IPS DF 19.7 (cell line): ENCODE measurements at regions not wholly inside any gene's neighbourhood (a gene's known extent, or its start where the extent isn't known, plus 50 kb on each side); places are given as distances from the start of the nearest gene placed in this dataset.
A peak's percentile ranks its signal among the peaks of the same experiment; 100 is the strongest.

ENCODE experiments used
- DNase-seq: peaks from one replicate; pipeline ENCODE4 v3.0.0-alpha.2; 2013; ENCODE audit warnings: low read depth, low spot score

DNA sequence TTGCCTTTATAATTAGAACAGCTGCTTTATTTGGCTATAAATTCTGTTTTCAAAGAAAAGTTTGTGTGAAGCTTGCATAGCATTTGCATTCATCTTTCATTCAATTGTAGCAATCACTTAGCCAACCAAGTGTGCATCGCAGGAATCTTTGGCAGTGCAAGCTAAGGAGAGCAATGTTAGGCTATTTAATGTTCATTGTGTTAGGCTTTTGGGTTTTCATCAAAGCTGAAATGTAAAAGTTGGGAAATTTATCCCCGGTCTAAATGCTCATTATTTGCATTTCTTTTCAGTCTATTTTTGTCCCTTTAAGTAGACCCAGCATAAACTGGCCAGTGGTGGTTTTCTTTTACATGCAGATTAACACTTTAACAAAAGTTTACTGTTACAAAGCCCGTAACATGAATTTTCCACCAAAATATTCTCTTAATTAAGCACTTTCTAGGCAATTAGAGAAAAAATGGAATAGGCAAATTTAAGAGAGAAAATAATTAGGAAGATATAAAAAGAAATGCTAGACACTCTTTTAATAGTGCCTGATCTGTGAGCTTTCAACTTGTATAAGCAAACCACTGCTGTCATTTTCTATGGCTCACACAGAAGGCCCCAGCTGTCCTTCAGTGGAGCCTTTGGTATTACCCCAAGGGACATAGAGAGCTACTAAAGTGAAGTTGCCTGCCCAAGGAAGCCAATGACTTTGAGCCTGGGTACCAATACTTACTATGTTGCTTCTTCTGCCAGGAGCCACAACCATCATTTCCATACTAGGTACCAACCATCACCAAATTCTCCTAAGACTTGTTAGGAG is 898.9 kb upstream of the SEL1L start:
- no peak for DNase-seq

- no peak for DNase-seq
Observed at GRCh38 chr14:82438436-82438835, 904.8 kb upstream of the SEL1L start.

DNA sequence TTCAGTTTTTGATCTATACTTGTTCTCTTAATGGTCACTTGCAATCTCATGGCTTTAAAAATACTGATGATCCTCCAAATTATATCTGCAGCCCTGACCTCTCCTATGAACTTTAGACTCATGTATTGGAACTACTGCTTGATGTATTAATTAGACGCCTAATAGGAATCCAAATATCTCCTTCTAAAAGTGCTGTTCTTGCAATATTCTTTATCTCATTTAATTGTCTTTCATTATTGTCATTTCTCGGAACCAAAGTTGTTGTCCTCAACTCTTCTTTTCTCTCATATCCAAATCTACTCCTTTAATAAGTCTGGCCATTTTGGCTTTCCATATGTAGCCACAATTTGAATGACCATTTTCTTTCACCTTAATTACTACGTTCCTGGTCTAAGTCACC is 907.6 kb upstream of the SEL1L start:
- no peak for DNase-seq

- DNase-seq = no peak
Observed at GRCh38 chr14:82445810-82446570, 912.3 kb upstream of the SEL1L start.

GRCh38 chr14:82447586-82447985 is 913.9 kb upstream of the SEL1L start:
- no peak for DNase-seq

DNA sequence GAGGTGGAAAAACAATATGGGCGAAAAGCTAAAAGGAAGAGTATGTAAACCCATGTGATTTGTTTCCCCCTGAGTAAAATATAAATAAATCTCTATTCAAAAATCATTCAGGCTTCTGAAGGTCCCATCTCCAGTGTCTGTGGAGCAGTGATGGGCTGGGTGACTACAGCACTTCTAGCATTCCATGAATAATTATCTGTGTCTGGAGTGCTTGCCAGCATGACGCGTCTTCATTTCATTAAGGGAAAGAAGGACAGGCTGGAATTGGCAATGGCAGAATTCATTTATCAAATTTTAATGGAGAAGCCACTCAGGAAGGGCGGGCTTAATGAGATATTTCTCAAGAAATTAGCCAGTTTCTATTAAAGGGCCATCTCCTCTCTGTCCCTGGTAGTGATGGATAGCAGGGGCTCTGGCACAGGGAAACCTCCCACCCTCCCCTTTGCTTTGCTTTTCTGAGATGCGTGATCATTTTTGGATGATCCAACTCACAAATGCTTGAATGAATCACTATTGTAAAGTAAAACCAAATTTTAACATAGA is 916.3 kb upstream of the SEL1L start:
- no peak for DNase-seq

DNA sequence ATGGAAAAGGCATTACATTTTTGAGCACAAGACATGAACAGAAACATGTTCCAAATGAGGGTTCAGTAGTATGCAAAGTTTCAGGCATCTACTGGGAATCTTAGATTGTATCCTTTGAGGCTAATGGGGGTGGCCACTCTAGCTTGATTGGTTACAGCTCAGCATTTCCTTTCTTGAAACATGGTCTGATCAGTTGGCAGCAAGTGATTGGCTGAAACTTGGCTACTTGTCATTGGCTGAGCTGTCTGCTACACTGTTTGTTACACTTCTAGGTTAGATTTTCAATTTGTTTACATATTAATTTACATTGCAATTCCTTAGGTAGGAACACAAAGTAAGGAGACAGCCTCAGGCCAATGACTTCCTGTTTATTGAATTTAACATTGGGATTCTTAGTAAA is 918.0 kb upstream of the SEL1L start:
- no peak for DNase-seq

GRCh38 chr14:82482345-82482744 is 948.7 kb upstream of the SEL1L start:
- no peak for DNase-seq

DNA sequence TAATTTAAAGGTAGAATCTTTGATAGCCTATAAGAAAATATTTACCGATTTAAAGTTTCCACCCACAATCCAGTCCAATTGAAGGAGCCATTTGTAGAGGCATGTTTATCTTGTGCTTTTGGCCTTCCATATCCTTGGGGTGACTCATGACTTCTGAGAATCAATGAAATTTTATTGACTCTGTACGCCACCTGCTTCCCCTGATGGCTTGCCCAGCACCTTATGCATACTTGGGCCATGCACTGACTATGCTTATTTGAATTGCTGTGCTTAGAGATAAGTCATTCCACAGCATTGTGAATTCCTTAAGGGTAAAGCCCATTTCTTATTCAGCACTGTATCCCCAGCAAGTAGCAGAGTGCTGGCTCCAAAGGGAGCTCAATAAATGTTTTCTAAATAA is 954.8 kb upstream of the SEL1L start:
- DNase-seq = no peak

GRCh38 chr14:82490397-82490796 is 956.7 kb upstream of the SEL1L start:
- no peak for DNase-seq

DNA sequence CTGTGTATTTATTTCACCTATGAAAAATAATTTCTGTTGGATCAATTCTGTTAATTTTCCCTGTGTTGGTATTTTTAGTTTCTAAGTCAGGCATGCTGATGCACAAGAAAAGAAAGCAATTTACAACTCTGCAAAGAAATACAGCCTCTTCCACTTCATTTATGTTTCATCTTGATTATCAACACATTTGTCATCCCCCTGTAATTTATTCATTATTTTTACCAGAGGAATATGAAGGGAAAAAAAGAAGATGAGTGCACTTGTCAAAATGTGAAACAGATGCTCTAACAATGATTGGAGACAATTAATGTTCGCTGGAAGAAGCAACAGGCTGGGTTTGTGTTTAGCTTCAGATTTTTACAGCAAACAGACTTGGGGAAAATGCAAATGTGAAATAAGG is 958.5 kb upstream of the SEL1L start:
- no peak for DNase-seq

- no peak for DNase-seq
Observed at GRCh38 chr14:82500222-82500621, 966.6 kb upstream of the SEL1L start.

DNA sequence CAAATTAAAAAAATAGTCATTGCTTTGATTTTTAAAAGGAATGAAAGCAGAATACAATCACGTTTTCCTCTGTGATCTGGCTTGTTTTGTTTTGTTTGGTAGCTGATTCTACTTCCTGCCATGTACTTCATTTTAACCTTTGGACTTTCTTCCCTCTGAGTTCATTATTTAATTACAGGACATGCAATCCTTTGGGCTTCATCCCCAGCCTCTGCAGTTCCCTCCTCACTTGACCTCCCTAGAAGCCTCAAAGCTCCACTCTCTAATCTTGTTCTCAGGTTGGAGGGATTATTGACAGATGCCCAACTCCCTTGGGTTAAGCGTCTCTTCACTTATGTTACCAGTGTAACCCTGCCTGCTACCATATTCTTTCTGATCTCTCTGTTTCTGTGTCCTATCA is 967.9 kb upstream of the SEL1L start:
- DNase-seq = no peak

GRCh38 chr14:82502043-82502442 is 968.4 kb upstream of the SEL1L start:
- no peak for DNase-seq

DNA sequence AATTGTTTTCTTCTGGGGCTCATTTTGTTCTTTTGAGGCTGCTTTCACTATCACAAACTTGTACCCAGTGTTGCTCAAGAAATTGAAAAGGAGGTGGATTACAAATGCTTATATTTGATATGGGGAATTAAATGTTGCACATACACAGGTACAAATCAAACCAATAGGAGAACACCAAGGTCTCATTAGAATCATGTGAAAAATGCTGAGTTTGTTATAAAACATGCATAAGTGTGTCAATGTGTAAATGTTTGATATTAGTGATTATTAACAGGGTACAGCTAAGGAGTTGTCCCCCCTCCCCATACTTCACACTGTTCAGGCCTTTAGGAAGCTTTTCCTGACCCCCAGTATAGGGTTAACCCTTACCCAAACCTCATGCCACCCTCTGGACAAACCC is 971.2 kb upstream of the SEL1L start:
- DNase-seq = no peak

GRCh38 chr14:82510007-82510406 is 976.4 kb upstream of the SEL1L start:
- DNase-seq = peak; percentile 60

- DNase-seq = no peak
Observed at GRCh38 chr14:82511399-82511798, 977.7 kb upstream of the SEL1L start.

GRCh38 chr14:82520765-82521164 is 987.1 kb upstream of the SEL1L start:
- DNase-seq = no peak

GRCh38 chr14:82521191-82521590 is 987.5 kb upstream of the SEL1L start:
- DNase-seq = no peak

- no peak for DNase-seq
Observed at GRCh38 chr14:82528016-82528415, 994.4 kb upstream of the SEL1L start.

DNA sequence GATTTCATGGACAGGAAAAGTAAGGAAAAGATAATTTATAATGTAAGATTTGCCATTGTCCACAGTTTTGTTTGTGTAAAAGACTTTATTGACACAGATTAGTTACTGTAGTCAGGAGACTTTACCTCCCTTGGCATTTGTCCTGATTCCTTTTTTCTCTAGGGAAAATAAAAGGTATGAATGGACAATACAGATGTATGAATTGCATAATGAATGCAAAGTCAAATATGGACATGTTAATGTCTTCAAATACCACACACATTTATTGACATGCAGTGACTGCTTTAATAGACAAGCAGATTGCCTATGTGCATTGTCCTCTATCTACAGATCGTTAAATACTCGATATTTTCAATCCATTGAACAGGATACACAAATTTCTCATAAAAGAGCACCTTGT is 999.7 kb upstream of the SEL1L start:
- no peak for DNase-seq

DNA sequence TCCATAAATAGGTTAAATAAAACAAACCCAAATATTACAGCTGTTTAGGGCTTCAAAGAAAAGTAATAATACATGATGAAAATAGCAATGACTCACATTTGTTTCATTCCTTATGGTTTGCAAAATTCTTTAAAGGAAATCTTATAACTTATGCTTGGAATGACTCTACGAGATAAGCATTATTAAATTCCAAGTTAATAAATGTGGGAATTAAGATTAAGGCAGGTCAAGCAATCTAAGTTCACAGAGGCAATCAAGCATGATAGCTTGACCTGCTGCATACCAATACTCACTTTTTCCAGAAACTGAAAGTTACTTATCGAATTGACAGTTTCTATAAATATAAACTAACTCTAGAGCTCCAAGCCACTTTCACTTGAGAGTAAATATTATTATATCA is 1002.9 kb upstream of the SEL1L start:
- no peak for DNase-seq

- DNase-seq = no peak
Observed at GRCh38 chr14:82537831-82538230, 1004.2 kb upstream of the SEL1L start.
